GM18526 (cell line): ENCODE measurements at regions not wholly inside any gene's neighbourhood (a gene's known extent, or its start where the extent isn't known, plus 50 kb on each side); places are given as distances from the start of the nearest gene placed in this dataset.

Experiments used
- POLR2A ChIP-seq: IDR thresholded peaks from 3 replicates; pipeline ENCODE4 v1.6.1; 2011; ENCODE audit not compliant: insufficient read length; ENCODE audit errors: extremely low read depth

DNA sequence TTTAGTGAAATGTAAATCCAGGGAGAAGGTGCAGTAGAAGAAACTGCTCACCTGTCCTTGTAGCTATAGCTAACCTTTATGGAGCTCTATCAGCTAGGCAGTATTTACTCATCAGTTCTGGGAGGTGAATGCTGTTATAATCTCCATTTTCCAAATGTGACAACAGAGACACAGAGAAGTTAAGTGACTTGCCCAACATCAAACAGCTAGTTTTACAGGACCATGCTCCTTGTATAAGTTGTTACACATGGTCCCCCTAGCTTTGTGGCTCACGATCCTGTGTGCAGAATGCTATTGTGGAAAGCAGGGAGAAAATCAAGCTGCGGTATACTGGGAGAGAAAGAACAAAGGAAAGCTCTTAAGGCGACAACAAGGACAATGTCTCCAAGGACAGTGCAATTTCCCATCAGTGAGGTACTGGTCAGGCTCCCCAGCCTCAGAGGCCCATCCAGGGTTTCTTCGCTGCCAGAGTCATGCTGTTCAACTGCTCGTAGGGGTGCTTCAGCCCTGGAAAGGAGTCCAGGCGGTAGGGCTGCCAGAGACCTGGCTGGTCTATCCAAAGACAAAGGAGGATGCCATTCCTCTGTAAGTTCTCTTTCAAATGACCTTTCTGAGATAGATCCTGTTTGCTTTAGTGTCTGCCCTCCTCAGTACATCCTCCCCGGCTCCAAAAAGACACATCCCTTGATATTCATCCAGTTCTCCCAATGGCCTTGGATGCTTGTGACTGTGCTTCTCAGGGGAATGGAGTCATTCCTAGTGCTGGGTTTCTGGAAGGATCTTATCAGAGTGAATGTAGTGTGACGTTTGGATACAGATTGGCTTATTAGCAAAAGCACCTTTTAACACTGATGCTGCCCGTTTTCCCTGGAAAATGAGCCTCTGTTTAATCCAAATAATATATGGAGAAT is 95.5 kb downstream of the ARF6 start:
- TF ChIP-seq POLR2A: no peak

GRCh38 chr14:49989966-49990365 is 97.1 kb downstream of the ARF6 start:
- TF ChIP-seq POLR2A: no peak

- no peak for TF ChIP-seq POLR2A
These were observed 98.6 kb downstream of the ARF6 start for GRCh38 chr14:49991491-49991890.

GRCh38 chr14:49992036-49992435 is 99.2 kb downstream of the ARF6 start:
- TF ChIP-seq POLR2A: no peak

DNA sequence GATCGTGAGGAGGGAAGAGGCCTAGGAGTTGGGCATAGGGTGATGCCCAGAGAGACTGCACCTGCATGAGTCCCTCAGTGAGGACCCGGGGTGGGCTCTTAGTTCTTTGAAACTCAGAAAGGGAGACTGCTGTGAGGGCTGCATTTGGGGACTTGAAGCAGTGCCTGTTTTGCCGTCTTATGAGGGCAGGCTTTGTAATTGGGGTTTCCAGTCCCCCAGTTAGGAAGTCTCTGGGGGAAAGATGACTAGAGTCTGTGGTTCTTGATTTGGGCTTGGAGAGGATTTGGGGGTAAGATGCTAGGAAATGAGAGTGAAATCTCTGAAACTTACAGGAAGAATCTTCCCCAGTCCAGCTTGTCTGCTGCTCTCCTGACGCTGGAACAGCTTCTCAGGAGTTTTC is 99.6 kb downstream of the ARF6 start:
- no peak for TF ChIP-seq POLR2A

DNA sequence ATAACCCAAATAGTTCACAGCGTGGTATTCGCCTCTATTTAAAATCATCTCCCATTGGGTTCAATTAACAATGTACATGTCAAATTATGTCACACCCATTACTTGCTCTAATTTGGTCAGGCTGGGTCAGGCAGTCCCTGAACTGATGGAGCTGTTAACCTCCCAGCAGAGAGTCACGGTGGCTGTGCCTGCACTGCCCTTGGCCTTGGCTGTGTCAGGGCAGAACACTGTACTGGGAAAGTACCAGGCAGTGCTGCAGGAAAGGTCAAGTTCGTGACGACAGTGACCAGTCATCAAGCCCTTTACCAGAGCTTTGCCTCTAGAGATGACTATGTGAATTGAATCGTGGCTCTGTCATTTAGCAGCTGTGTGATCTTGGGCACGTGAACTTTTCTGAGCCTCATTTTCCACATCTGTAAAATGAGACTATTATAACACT is 100.0 kb downstream of the ARF6 start:
- TF ChIP-seq POLR2A: peak; percentile 72

- TF ChIP-seq POLR2A: no peak
These were observed 100.7 kb downstream of the ARF6 start for GRCh38 chr14:49993565-49993964.

- no peak for TF ChIP-seq POLR2A
These were observed 102.2 kb downstream of the ARF6 start for GRCh38 chr14:49994951-49995561.

GRCh38 chr14:49997991-49998390 is 105.1 kb downstream of the ARF6 start:
- TF ChIP-seq POLR2A: no peak

DNA sequence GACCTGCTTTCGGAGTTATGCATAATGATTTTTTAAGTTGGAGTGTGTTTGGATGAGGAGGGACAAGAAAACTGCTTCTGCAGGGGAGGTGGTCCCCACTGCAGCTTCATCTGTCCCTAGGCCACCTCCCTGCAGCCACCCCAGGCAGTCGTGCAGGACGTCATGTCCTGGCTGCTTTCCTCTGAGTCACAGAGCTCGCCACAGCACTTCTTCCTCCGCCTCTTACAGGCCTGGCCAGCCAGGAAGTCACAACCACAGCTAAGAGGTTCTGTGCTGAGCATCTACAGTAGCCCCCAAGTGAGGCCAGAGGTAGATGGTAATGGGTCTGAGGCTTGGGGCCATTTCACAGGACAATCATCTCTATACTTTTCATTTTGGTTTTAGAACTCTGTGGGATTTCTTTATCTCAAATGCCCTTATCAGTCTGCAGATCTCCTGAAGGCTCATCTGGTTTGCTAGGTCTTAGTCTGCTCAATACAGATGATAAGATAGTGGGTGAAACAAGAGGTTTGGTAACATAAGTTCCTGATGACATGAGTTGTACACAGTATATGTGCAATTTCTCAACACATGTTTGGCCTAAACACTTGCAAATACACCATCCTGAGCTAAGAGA is 106.4 kb downstream of the ARF6 start:
- peak; percentile 66 for TF ChIP-seq POLR2A

- TF ChIP-seq POLR2A: no peak
These were observed 107.0 kb downstream of the ARF6 start for GRCh38 chr14:49999826-50000379.

GRCh38 chr14:50000380-50001150 is 107.7 kb downstream of the ARF6 start:
- TF ChIP-seq POLR2A: peak; percentile 49

DNA sequence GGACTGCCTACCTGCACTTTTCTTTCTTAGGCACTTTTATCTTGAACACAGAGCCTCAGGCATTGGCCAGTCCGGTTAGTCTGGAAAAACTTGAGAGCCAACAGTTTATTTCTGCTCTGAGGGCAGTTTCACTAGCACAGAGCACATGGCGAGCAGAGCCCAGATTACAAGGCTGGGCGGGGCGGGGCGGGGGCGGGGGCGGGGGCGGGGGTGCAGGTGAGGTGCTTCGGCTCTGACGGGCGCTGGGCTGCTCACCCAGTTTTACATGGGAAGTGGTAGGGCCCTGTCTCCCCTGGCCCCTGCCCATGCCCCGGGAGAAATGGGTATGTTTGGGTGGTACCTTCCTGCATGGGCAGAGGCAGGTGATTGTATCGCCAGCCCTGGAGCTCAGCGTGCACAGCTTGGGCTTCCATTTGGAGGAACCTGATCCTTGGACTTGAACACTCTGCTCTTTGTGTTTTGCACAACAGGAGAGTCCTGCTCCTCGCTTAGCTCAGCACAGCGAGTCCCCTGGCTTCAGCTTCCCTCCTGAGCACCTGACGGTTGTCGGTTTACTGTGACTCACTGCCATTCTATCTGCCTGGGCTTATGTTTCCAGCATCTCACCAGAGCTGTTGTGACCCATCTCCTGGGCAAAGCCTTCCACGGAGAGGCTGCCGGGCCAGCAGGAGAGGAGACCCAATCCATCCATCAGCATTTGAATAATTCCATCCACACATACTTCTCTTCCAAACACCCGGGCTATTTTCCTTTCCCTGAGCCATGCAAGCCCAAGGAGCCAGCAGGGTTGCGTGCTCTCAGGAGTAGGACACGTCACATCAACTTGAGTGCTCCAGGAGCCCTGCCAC is 108.5 kb downstream of the ARF6 start:
- peak; percentile 61 for TF ChIP-seq POLR2A
